ENCODE measurements at regions not wholly inside any gene's neighbourhood (a gene's known extent, or its start where the extent isn't known, plus 50 kb on each side); places are given as distances from the start of the nearest gene placed in this dataset.
A peak's percentile ranks its signal among the peaks of the same experiment; 100 is the strongest.
"Not testable (repeated sequence)": the region's sequence is repeated elsewhere in the genome, so short reads cannot be mapped to it uniquely, and the experiment has no call there.

GRCh38 chr2:95682889-95683517, 91.2 kb downstream of the TRIM43 start:
- peak overlapping the region; percentile 21 to 41 (median 24) for H3K4me3 ChIP-seq
- peak overlapping the region in 14 of 21 experiments; percentile 45 to 80 (median 72) for H3K27ac ChIP-seq

DNA sequence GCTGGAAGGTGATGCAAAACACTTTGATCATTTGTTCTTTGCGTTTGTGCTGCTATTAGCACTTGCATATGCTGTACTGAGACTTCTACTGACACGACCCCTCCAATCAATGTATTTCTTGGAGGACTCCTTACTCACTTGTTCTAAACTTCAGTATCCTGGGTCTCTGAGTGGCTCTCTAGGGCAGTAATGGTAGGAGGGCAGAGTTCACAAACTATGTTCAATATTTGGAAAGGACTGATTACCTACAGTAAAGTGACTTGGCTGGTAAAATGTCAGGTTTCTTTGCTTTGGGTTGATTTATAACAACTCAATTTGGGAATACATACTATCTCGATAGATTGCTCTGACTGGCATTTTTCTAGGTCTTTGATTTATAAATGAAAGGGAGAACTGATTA, 93.7 kb downstream of the TRIM43 start:
- Histone ChIP-seq H3K27ac (peak overlapping the region in 1 of 21 experiments; percentile 51), H3K4me3 (no peak overlapping the region)

- peak overlapping the region in 1 of 21 experiments; percentile 60 for H3K27ac ChIP-seq
These were observed 94.4 kb downstream of the TRIM43 start for GRCh38 chr2:95686056-95686825.

DNA sequence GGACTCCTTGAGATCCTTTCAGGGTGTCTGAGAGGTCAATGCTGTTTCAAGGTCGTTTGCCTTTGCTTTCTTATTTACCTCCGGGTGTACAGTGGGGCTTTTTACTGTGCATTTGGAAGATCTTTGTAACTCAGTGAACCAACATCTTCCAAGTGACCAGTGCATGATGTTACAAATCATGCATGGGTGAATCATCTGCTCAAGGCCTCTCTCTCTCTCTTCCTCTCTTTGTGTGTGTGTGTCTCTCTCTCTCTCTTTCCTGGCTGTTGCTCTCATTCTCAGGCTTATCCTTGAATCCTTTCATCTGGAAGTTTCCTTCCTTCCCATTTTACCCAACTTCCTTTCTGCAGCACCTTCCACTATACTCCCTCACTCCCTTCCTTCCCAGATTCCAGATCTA, 96.1 kb downstream of the TRIM43 start:
- H3K27ac ChIP-seq, H3K4me3 ChIP-seq: not testable (repeated sequence)

More at GRCh38 chr2:95686056-95686825, 94.4 kb downstream of the TRIM43 start:
- H3K4me3 ChIP-seq, result not testable (repeated sequence)

DNA sequence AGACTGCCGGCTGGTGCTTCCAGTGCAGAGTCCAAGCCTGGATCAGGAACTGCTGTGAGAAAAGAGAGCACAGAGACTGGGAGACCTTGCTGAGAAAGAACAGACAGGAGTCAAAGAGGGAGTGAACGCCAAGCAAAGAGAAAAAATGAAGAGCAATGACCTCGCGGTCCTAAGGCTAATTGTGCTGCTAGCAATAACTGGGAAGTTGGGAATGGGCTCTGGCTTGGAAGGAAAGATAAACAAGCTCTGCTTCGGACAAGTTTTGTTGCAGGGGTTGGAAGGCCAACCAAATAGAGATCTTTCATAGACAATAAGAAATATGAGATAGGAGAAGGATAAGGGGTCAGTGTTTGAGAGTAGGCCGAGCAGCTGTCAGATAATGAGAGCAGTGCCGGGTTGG, 99.4 kb downstream of the TRIM43 start:
- not testable (repeated sequence) for H3K4me3 ChIP-seq, H3K27ac ChIP-seq

DNA sequence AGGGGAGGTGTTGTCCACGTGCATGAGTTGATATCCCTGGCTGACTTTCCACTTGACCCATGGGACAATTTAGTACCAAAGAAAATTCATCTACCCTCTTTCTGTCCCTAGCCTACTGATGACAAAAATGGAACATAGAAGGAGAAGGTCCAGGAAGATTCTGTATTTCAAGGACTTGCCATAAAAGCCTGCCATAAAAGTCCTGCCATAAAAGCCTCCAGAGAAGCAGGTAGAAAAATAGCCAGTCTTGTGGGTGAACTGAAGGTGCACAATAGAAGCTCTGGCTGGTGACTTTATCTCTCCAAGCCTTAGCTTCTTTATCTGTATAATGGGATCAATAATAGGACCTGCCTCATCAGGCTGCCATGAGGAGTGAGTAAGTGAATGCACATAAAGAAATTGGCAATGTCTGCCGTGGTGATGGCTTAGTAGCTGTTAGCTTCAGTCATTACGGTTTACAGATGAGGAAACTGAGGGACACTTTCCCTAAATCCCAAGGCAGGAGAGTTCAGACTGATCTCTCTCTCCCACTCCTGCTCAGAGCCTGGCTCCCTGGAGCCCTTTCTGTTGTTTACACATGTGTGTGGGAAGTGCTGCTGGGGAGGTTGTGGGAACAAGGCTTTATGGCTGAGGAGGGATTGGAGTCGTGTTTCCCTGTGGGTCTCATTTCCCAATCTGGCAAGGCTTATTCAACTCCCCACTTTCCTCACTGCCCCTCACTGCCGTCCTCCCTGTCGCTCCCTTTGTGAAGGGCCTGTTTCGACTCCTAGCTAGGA, 101.5 kb downstream of the TRIM43 start:
- not testable (repeated sequence) for H3K27ac ChIP-seq, H3K4me3 ChIP-seq

GRCh38 chr2:95695613-95696012, 103.8 kb downstream of the TRIM43 start:
- H3K4me3 ChIP-seq, result no peak overlapping the region
- no peak overlapping the region for H3K27ac ChIP-seq

- Histone ChIP-seq H3K4me3 (no peak overlapping the region), H3K27ac (no peak overlapping the region)
These were observed 106.3 kb downstream of the TRIM43 start for GRCh38 chr2:95698146-95698545.

- H3K4me3 ChIP-seq, H3K27ac ChIP-seq: not testable (repeated sequence)
These were observed 107.7 kb downstream of the TRIM43 start for GRCh38 chr2:95699201-95700184.

- no peak overlapping the region for H3K27ac ChIP-seq
- no peak overlapping the region for H3K4me3 ChIP-seq
These were observed 108.7 kb downstream of the TRIM43 start for GRCh38 chr2:95700519-95700918.

GRCh38 chr2:95702471-95702870, 110.7 kb downstream of the TRIM43 start:
- H3K4me3 ChIP-seq, result no peak overlapping the region

GRCh38 chr2:95707161-95707560, 115.4 kb downstream of the TRIM43 start:
- H3K4me3 ChIP-seq, H3K27ac ChIP-seq: not testable (repeated sequence)

More at GRCh38 chr2:95702471-95702870, 110.7 kb downstream of the TRIM43 start:
- H3K27ac ChIP-seq, result no peak overlapping the region

- Histone ChIP-seq H3K4me3 (no peak overlapping the region), H3K27ac (no peak overlapping the region)
These were observed 116.0 kb downstream of the TRIM43 start for GRCh38 chr2:95707837-95708236.

- H3K27ac ChIP-seq, result no peak overlapping the region
These were observed 118.0 kb downstream of the TRIM43 start for GRCh38 chr2:95709831-95710230.

GRCh38 chr2:95713470-95714177, 121.8 kb downstream of the TRIM43 start:
- not testable (repeated sequence) for H3K4me3 ChIP-seq, H3K27ac ChIP-seq

More at GRCh38 chr2:95709831-95710230, 118.0 kb downstream of the TRIM43 start:
- no peak overlapping the region for H3K4me3 ChIP-seq

- H3K27ac ChIP-seq, H3K4me3 ChIP-seq: not testable (repeated sequence)
These were observed 122.6 kb downstream of the TRIM43 start for GRCh38 chr2:95714398-95714797.

DNA sequence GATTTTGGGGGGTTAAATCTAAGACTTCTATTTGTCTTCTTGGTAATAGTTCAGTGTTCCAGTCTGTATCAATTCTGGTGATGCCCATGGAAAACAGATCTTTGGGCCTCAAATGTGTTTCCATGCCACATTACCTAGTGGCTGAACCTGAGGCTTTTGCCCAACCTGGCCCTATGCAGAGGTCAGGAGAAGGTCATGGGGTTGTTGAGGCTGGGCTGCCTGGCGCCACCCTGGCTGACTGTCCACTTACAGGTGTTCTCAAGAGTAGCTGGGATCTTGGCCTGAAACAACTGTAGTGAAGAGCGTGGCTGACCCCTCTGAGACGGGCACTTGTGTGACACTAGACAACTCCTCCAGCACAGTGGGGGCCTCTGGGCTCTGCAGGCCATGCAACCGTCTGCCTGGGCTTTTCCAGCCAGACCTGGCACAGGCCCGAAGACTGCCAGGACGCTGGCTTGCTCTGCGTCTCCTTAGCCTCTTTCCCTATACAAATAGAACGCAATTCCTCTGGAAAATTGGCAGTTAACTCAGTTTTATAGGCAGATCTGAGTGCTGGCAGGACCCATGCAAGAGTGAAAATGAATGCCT, 127.8 kb downstream of the TRIM43 start:
- Histone ChIP-seq H3K4me3 (no peak overlapping the region), H3K27ac (no peak overlapping the region)

GRCh38 chr2:95721726-95722125, 129.9 kb downstream of the TRIM43 start:
- Histone ChIP-seq H3K4me3 (no peak overlapping the region), H3K27ac (no peak overlapping the region)
